OCI-LY1 (cell line): ENCODE measurements at regions not wholly inside any gene's neighbourhood (a gene's known extent, or its start where the extent isn't known, plus 50 kb on each side); places are given as distances from the start of the nearest gene placed in this dataset.

Experiments used
- H2AFZ ChIP-seq: fragments of 200-600 bp; sonication (generic), shearing (Covaris generic); 2 replicates; pipeline ENCODE4 v1.6.0; 2014; ENCODE audit warnings: antibody characterized with exemption, mild to moderate bottlenecking, low read length
- H3F3A ChIP-seq: fragments of 200-600 bp; sonication (generic), shearing (Covaris generic); 2 replicates; pipeline ENCODE4 v1.6.0; 2014; ENCODE audit warnings: mild to moderate bottlenecking, antibody characterized with exemption, low read length, moderate library complexity; ENCODE audit not compliant: insufficient read depth
- H3K27ac ChIP-seq: fragments of 200-600 bp; sonication (generic); 2 replicates; pipeline ENCODE4 v1.5.1; 2014; ENCODE audit warnings: low read length, mixed run types, mild to moderate bottlenecking, low read depth; ENCODE audit not compliant: poor library complexity, severe bottlenecking
- H3K27me3 ChIP-seq: fragments of 200-600 bp; sonication (generic); 2 replicates; pipeline ENCODE4 v1.6.0; 2014; ENCODE audit warnings: antibody characterized with exemption, mild to moderate bottlenecking, low read length, moderate library complexity; ENCODE audit not compliant: insufficient read depth
- H3K36me3 ChIP-seq: fragments of 200-600 bp; sonication (generic); 2 replicates; pipeline ENCODE4 v1.6.1; 2014; ENCODE audit warnings: mild to moderate bottlenecking, antibody characterized with exemption, low read length, moderate library complexity, mixed read lengths; ENCODE audit not compliant: insufficient read depth
- H3K4me1 ChIP-seq: fragments of 200-600 bp; sonication (generic); 2 replicates; pipeline ENCODE4 v1.5.1; 2014; ENCODE audit warnings: mild to moderate bottlenecking, low read length, moderate library complexity; ENCODE audit not compliant: insufficient read depth, severe bottlenecking
- H3K4me2 ChIP-seq: fragments of 200-600 bp; sonication (generic), shearing (Covaris generic); 2 replicates; pipeline ENCODE4 v1.6.1; 2014; ENCODE audit warnings: low read length
- H3K4me3 ChIP-seq: fragments of 200-600 bp; sonication (generic); 2 replicates; pipeline ENCODE4 v1.5.1; 2014; ENCODE audit warnings: low read length, low read depth, mild to moderate bottlenecking, mixed read lengths; ENCODE audit not compliant: poor library complexity, severe bottlenecking
- H3K79me2 ChIP-seq: fragments of 200-600 bp; shearing (Covaris generic); 2 replicates; pipeline ENCODE4 v1.6.1; 2016; ENCODE audit warnings: mixed run types, low read length, mixed read lengths; ENCODE audit not compliant: insufficient read depth
- H3K9ac ChIP-seq: fragments of 200-600 bp; sonication (generic), shearing (Covaris generic); 2 replicates; pipeline ENCODE4 v1.6.1; 2014; ENCODE audit warnings: mild to moderate bottlenecking, low read length, mixed read lengths
- H3K9me2 ChIP-seq: fragments of 200-600 bp; sonication (generic), shearing (Covaris generic); 2 replicates; pipeline ENCODE4 v1.6.1; 2014; ENCODE audit warnings: low read depth, mild to moderate bottlenecking, low read length, mixed read lengths
- H3K9me3 ChIP-seq: fragments of 200-600 bp; shearing (Covaris generic); 2 replicates; pipeline ENCODE4 v1.6.1; 2014; ENCODE audit warnings: low read length, mixed read lengths
- H4K20me1 ChIP-seq: fragments of 200-600 bp; sonication (generic), shearing (Covaris generic); 2 replicates; pipeline ENCODE4 v1.6.0; 2016; ENCODE audit warnings: mild to moderate bottlenecking, low read length; ENCODE audit not compliant: insufficient read depth
- EZH2 ChIP-seq: fragments of 200-600 bp; sonication (generic), shearing (Covaris generic); IDR thresholded peaks from 2 replicates; pipeline ENCODE4 v1.8.0; 2017; ENCODE audit warnings: borderline replicate concordance, mixed run types, mild to moderate bottlenecking, antibody characterized with exemption, low read length, moderate library complexity, mixed read lengths
- TF ChIP-seq, protein P1 (sequence below): fragments of 200-600 bp; sonication (generic), shearing (Covaris generic); IDR thresholded peaks from 2 replicates; pipeline ENCODE4 v1.5.1; 2017; ENCODE audit warnings: mild to moderate bottlenecking, antibody characterized with exemption, low read length, moderate library complexity, mixed read lengths

DNA sequence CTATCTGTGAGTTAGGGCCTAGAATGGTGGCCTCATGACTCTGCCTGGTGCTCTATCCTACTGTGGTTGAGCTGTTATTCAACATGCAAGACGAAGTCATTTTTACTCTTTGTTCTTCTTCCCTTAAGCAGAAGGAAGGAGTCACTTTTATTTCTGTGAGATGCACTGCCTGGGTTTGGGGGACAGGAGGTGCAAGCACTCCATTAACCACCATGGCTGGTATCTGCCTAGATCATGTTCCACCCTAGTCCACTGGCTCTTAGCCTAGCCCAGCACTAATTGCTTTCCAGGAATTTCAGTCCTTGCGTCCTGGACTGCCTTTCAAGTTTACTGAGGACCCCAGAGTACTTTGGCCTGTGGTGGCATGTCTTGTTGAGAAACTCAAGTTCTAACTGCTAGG is 1182.7 kb downstream of the FSTL5 start:
- H3K36me3 ChIP-seq: no peaks in the 10 kb centered on the region
- H3K9me3 ChIP-seq: no peaks in the 10 kb centered on the region
- no peaks in the 10 kb centered on the region for H3K27me3 ChIP-seq
- TF ChIP-seq, protein P1, sequence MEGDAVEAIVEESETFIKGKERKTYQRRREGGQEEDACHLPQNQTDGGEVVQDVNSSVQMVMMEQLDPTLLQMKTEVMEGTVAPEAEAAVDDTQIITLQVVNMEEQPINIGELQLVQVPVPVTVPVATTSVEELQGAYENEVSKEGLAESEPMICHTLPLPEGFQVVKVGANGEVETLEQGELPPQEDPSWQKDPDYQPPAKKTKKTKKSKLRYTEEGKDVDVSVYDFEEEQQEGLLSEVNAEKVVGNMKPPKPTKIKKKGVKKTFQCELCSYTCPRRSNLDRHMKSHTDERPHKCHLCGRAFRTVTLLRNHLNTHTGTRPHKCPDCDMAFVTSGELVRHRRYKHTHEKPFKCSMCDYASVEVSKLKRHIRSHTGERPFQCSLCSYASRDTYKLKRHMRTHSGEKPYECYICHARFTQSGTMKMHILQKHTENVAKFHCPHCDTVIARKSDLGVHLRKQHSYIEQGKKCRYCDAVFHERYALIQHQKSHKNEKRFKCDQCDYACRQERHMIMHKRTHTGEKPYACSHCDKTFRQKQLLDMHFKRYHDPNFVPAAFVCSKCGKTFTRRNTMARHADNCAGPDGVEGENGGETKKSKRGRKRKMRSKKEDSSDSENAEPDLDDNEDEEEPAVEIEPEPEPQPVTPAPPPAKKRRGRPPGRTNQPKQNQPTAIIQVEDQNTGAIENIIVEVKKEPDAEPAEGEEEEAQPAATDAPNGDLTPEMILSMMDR: no peak
- no peak for TF ChIP-seq EZH2
- H3K4me1 ChIP-seq: no peaks in the 10 kb centered on the region
- H3K27ac ChIP-seq: no peak overlapping the region
- no peaks in the 10 kb centered on the region for H3K9me2 ChIP-seq
- no peak overlapping the region for H3K4me3 ChIP-seq
- no peaks in the 10 kb centered on the region for H4K20me1 ChIP-seq
- H3F3A ChIP-seq: no peaks in the 10 kb centered on the region
- H3K79me2 ChIP-seq: no peaks in the 10 kb centered on the region
- H3K4me2 ChIP-seq: no peak overlapping the region
- no peak overlapping the region for H2AFZ ChIP-seq
- H3K9ac ChIP-seq: no peak overlapping the region

DNA sequence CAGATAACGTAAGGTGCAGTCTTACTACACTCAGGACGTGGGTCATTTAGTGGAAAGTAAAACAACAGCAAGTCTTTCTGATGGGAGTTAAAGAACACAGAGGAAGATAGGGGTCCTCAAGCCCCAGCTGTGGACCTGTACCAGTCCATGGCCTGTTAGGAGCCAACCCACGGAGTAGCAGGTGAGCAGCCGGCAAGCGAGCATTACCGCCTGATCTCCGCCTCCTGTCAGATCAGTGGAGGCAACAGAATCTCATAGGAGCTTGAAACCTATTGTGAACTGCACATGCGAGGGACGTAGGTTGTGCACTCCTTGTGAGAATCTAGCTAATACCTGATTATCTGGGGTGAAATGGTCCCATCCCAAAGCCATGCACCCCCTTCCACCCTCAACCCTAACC is 1180.8 kb downstream of the FSTL5 start:
- H3K4me3 ChIP-seq: no peak overlapping the region
- H3F3A ChIP-seq: no peaks in the 10 kb centered on the region
- H4K20me1 ChIP-seq: no peaks in the 10 kb centered on the region
- no peaks in the 10 kb centered on the region for H3K9me2 ChIP-seq
- H3K79me2 ChIP-seq: no peaks in the 10 kb centered on the region
- H2AFZ ChIP-seq: no peak overlapping the region
- H3K9ac ChIP-seq: no peak overlapping the region
- no peak overlapping the region for H3K4me2 ChIP-seq
- H3K9me3 ChIP-seq: no peaks in the 10 kb centered on the region
- H3K36me3 ChIP-seq: no peaks in the 10 kb centered on the region
- no peaks in the 10 kb centered on the region for H3K4me1 ChIP-seq
- TF ChIP-seq EZH2: no peak
- TF ChIP-seq, protein P1: no peak
- no peaks in the 10 kb centered on the region for H3K27me3 ChIP-seq
- no peak overlapping the region for H3K27ac ChIP-seq

DNA sequence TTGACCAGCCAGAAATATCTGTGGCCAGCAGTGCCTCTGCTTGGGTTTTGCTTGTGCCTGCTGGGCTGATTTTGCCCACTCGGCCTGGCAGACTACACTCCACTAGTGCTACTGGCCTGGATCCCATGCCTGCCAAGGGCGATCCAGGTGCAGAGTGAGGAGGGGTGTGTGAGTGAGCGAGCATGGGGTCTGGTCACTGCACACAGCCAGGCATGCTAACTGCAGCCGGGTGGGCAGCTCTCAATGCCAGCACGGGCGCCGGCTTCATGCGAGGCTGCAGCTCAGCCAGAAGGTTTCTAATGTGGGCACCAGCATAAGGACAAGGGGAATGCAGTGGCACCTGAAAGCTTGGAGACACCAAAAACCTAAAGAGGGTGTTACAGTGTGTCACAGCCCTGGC is 1161.4 kb downstream of the FSTL5 start:
- H3F3A ChIP-seq: no peaks in the 10 kb centered on the region
- no peak for TF ChIP-seq EZH2
- TF ChIP-seq, protein P1: no peak
- H3K4me2 ChIP-seq: no peak overlapping the region
- no peak overlapping the region for H3K4me3 ChIP-seq
- no peaks in the 10 kb centered on the region for H3K9me3 ChIP-seq
- no peak overlapping the region for H3K9ac ChIP-seq
- no peak overlapping the region for H2AFZ ChIP-seq
- H4K20me1 ChIP-seq: no peaks in the 10 kb centered on the region
- H3K27me3 ChIP-seq: no peaks in the 10 kb centered on the region
- no peaks in the 10 kb centered on the region for H3K4me1 ChIP-seq
- no peaks in the 10 kb centered on the region; the same call in 1 of the 2 replicates for H3K9me2 ChIP-seq
- no peaks in the 10 kb centered on the region for H3K79me2 ChIP-seq
- no peak overlapping the region for H3K27ac ChIP-seq
- H3K36me3 ChIP-seq: no peaks in the 10 kb centered on the region
